Prostate gland (tissue), 2 donors: ENCODE measurements at regions not wholly inside any gene's neighbourhood (a gene's known extent, or its start where the extent isn't known, plus 50 kb on each side); places are given as distances from the start of the nearest gene placed in this dataset.
"Not testable (repeated sequence)": the region's sequence is repeated elsewhere in the genome, so short reads cannot be mapped to it uniquely, and the experiment has no call there.

Source experiments
- POLR2A ChIP-seq: fragments of 450-650 bp; IDR thresholded peaks from one replicate; pipeline ENCODE4 v1.6.1; 2016; ENCODE audit warnings: antibody characterized with exemption, mild to moderate bottlenecking
- POLR2AphosphoS5 ChIP-seq: sonication (generic); formaldehyde crosslinking; IDR thresholded peaks from one replicate; pipeline ENCODE4 v1.6.1; 2017; ENCODE audit warnings: antibody characterized with exemption
- TF ChIP-seq, protein P1 (sequence below), 4 experiments: fragments of 200-600 bp in 2 of 4; fragments of 450-650 bp in 2 of 4; sonication (generic) in 2 of 4; IDR thresholded peaks; 1 replicate in 3 of 4; 2 replicates in 1 of 4; pipeline ENCODE4 v1.5.1; 2016 to 2019; ENCODE audit warnings: antibody characterized with exemption in 4 of 4, mild to moderate bottlenecking in 2 of 4, moderate library complexity in 2 of 4

DNA sequence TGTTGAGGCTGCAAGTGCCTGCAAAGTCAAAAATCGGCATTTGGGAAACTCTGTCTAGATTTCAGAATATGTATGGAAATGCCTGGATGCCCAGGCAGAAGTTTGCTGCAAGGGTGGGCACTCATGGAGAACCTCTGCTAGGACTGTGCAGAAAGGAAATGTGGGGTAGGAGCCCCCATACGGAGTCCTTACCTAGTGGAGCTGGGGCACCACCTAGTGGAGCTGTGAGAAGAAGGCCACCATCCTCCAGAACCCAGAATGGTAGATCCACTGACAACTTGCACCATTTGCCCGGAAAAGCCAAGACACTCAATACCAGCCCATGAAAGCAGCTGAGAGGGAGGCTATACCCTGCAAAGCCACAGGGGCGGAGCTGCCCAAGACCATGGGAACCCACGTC lies 671.2 kb upstream of the ZWINT start:
- TF ChIP-seq, protein P1, sequence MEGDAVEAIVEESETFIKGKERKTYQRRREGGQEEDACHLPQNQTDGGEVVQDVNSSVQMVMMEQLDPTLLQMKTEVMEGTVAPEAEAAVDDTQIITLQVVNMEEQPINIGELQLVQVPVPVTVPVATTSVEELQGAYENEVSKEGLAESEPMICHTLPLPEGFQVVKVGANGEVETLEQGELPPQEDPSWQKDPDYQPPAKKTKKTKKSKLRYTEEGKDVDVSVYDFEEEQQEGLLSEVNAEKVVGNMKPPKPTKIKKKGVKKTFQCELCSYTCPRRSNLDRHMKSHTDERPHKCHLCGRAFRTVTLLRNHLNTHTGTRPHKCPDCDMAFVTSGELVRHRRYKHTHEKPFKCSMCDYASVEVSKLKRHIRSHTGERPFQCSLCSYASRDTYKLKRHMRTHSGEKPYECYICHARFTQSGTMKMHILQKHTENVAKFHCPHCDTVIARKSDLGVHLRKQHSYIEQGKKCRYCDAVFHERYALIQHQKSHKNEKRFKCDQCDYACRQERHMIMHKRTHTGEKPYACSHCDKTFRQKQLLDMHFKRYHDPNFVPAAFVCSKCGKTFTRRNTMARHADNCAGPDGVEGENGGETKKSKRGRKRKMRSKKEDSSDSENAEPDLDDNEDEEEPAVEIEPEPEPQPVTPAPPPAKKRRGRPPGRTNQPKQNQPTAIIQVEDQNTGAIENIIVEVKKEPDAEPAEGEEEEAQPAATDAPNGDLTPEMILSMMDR (IDR thresholded peaks at IDR 0.05): not testable (repeated sequence)
- not testable (repeated sequence) for TF ChIP-seq POLR2A, POLR2AphosphoS5
